ENCODE measurements at regions not wholly inside any gene's neighbourhood (a gene's known extent, or its start where the extent isn't known, plus 50 kb on each side); places are given as distances from the start of the nearest gene placed in this dataset.
"Not testable (repeated sequence)": the region's sequence is repeated elsewhere in the genome, so short reads cannot be mapped to it uniquely, and the experiment has no call there.

- not testable (repeated sequence) for H3K4me3 ChIP-seq (ENCODE audit: low read depth, low read length); H3K9ac ChIP-seq (ENCODE audit: low read depth, low read length); H3K4me1 ChIP-seq (ENCODE audit: control insufficient read depth, insufficient read depth, low read length); H3K27me3 ChIP-seq (ENCODE audit: control insufficient read depth, insufficient read depth, low read length); H3K36me3 ChIP-seq (ENCODE audit: control insufficient read depth, insufficient read depth, low read length)
- H3K9me3 ChIP-seq (ENCODE audit: control insufficient read depth, insufficient read depth, low read length), result peaks cover 13% of the 10 kb centered on the region
Observed at GRCh38 chr6:22171885-22172284, 125.0 kb downstream of the PRL start.

- no peak overlapping the region for H3K4me3 ChIP-seq (ENCODE audit: low read depth, low read length)
- no peaks in the 10 kb centered on the region for H3K36me3 ChIP-seq (ENCODE audit: control insufficient read depth, insufficient read depth, low read length)
- H3K9ac ChIP-seq (ENCODE audit: low read depth, low read length), result no peak overlapping the region
Observed at GRCh38 chr6:22173311-22173710, 123.5 kb downstream of the PRL start.

DNA sequence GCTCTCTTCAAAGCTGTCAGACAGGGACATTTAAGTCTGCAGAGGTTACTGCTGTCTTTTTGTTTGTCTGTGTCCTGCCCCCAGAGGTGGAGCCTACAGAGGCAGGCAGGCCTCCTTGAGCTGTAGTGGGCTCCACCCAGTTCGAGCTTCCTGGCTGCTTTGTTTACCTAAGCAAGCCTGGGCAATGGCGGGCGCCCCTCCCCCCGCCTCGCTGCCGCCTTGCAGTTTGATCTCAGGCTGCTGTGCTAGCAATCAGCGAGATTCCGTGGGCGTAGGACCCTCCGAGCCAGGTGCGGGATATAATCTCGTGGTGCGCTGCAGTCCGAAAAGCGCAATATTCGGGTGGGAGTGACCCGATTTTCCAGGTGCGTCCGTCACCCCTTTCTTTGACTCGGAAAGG, 116.6 kb downstream of the PRL start:
- not testable (repeated sequence) for H3K36me3 ChIP-seq (ENCODE audit: control insufficient read depth, insufficient read depth, low read length); H3K9ac ChIP-seq (ENCODE audit: low read depth, low read length); H3K9me3 ChIP-seq (ENCODE audit: control insufficient read depth, insufficient read depth, low read length); H3K4me1 ChIP-seq (ENCODE audit: control insufficient read depth, insufficient read depth, low read length); H3K4me3 ChIP-seq (ENCODE audit: low read depth, low read length); H3K27me3 ChIP-seq (ENCODE audit: control insufficient read depth, insufficient read depth, low read length)

More at GRCh38 chr6:22173311-22173710, 123.5 kb downstream of the PRL start:
- Histone ChIP-seq H3K4me1 (ENCODE audit: control insufficient read depth, insufficient read depth, low read length) (no peaks in the 10 kb centered on the region), H3K27me3 (ENCODE audit: control insufficient read depth, insufficient read depth, low read length) (no peaks in the 10 kb centered on the region), H3K9me3 (ENCODE audit: control insufficient read depth, insufficient read depth, low read length) (peaks cover 13% of the 10 kb centered on the region)

GRCh38 chr6:22184371-22184770, 112.5 kb downstream of the PRL start:
- Histone ChIP-seq H3K9me3 (ENCODE audit: control insufficient read depth, insufficient read depth, low read length) (peaks cover 10% of the 10 kb centered on the region), H3K36me3 (ENCODE audit: control insufficient read depth, insufficient read depth, low read length) (no peaks in the 10 kb centered on the region), H3K27me3 (ENCODE audit: control insufficient read depth, insufficient read depth, low read length) (no peaks in the 10 kb centered on the region), H3K4me3 (ENCODE audit: low read depth, low read length) (no peak overlapping the region), H3K4me1 (ENCODE audit: control insufficient read depth, insufficient read depth, low read length) (no peaks in the 10 kb centered on the region), H3K9ac (ENCODE audit: low read depth, low read length) (no peak overlapping the region)

DNA sequence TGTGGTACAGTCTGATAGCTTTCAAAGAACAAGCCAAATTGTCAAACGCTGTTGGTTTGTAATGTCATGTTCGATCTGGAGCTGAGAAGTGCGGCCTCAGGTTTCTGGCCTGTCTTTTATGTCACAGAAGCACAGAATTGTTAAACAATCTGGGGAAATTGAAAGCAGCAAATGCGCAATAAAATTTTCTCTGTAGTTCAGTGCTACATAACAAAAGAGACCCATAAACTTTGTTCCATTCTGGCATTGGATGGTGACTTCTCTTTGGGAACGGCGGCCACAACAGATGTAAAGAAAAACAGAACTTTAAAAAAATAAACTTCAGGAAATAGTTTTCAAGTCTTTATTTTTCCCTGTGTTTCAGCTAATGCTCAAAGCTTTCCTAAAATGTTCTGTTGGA, 106.9 kb downstream of the PRL start:
- Histone ChIP-seq H3K9ac (ENCODE audit: low read depth, low read length) (no peak overlapping the region), H3K9me3 (ENCODE audit: control insufficient read depth, insufficient read depth, low read length) (no peaks in the 10 kb centered on the region), H3K36me3 (ENCODE audit: control insufficient read depth, insufficient read depth, low read length) (no peaks in the 10 kb centered on the region), H3K4me3 (ENCODE audit: low read depth, low read length) (no peak overlapping the region), H3K27me3 (ENCODE audit: control insufficient read depth, insufficient read depth, low read length) (no peaks in the 10 kb centered on the region), H3K4me1 (ENCODE audit: control insufficient read depth, insufficient read depth, low read length) (peaks cover 3% of the 10 kb centered on the region)

DNA sequence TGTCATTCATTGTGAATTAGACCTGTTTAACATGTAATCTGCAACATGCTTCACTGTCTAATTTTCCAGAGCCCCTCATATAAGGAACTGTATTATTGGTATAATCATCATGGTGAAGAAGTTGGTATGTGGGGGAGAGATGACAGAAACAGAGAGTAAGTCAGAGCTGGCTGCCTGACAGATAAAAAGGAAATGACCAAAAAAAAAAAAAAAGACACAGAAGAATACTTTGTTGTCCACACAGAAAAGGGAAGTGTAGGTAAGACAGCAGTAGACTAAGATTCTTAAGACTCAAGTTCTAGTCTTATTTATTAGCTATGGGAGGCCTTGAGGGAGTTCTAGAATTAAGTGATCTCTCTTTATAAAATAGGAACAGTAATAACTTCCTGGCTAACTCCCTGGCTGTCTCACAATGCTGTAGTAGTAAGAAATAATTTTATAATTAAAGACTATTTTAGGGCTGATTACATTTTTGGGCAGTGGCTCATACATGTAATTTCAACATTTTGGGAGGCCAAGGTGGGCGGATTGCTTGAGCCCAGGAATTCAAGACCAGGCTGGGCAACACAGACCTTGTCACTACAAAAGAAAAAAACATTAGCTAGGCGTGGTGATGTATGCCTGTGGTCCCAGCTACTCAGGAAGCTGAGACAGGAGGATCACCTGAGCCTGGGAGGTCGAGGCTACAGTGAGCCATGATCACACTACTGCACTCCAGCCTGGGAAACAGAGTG, 102.5 kb downstream of the PRL start:
- Histone ChIP-seq H3K9ac (ENCODE audit: low read depth, low read length) (no peak overlapping the region), H3K27me3 (ENCODE audit: control insufficient read depth, insufficient read depth, low read length) (no peaks in the 10 kb centered on the region), H3K36me3 (ENCODE audit: control insufficient read depth, insufficient read depth, low read length) (no peaks in the 10 kb centered on the region), H3K9me3 (ENCODE audit: control insufficient read depth, insufficient read depth, low read length) (no peaks in the 10 kb centered on the region), H3K4me3 (ENCODE audit: low read depth, low read length) (no peak overlapping the region), H3K4me1 (ENCODE audit: control insufficient read depth, insufficient read depth, low read length) (peaks cover 3% of the 10 kb centered on the region)

DNA sequence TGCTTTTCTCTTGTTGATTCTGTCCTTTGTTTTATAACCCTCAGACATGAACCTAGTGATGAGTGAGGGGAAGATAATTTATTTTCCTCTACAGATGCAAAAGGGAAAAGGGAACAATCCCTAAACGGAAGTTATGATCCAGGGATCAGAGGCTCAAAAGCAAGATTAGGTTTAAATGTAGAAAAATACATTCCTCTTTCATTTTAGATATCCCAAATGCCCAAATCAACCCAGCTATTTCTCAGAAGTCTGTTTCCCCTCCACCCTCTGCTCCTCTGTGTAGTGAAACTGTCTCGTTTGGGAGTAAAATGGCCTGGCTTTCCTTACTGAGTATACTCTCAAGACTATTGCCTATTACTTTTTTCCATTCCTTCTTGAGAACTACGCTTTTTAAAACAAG, 97.1 kb downstream of the PRL start:
- Histone ChIP-seq H3K27me3 (ENCODE audit: control insufficient read depth, insufficient read depth, low read length) (no peaks in the 10 kb centered on the region), H3K4me3 (ENCODE audit: low read depth, low read length) (no peak overlapping the region), H3K9me3 (ENCODE audit: control insufficient read depth, insufficient read depth, low read length) (no peaks in the 10 kb centered on the region), H3K4me1 (ENCODE audit: control insufficient read depth, insufficient read depth, low read length) (no peaks in the 10 kb centered on the region), H3K9ac (ENCODE audit: low read depth, low read length) (no peak overlapping the region), H3K36me3 (ENCODE audit: control insufficient read depth, insufficient read depth, low read length) (no peaks in the 10 kb centered on the region)

- no peaks in the 10 kb centered on the region for H3K9me3 ChIP-seq (ENCODE audit: control insufficient read depth, insufficient read depth, low read length)
- no peaks in the 10 kb centered on the region for H3K36me3 ChIP-seq (ENCODE audit: control insufficient read depth, insufficient read depth, low read length)
- H3K27me3 ChIP-seq (ENCODE audit: control insufficient read depth, insufficient read depth, low read length), result no peaks in the 10 kb centered on the region
- H3K4me3 ChIP-seq (ENCODE audit: low read depth, low read length), result no peak overlapping the region
- H3K4me1 ChIP-seq (ENCODE audit: control insufficient read depth, insufficient read depth, low read length), result no peaks in the 10 kb centered on the region
- no peak overlapping the region for H3K9ac ChIP-seq (ENCODE audit: low read depth, low read length)
Observed at GRCh38 chr6:22204153-22204552, 92.7 kb downstream of the PRL start.

DNA sequence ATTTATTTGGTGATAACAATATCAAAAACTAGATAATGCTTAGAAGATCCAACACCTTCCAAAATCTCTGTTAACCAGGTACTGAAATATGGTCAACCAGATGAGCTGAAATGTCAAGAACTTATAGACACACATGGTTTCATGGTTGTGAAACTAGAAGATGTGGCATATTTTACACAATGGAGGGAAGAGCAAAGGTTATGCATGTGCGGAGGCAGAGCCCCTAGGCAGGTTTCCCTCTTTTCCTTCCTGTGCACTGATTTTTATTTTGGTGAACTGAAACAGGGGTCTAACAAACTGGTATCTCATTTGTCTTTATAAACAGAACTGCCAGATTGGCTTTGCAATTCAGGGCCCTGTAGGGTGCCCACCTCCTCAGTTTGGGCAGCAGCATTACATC, 91.6 kb downstream of the PRL start:
- no peaks in the 10 kb centered on the region for H3K27me3 ChIP-seq (ENCODE audit: control insufficient read depth, insufficient read depth, low read length)
- no peaks in the 10 kb centered on the region for H3K9me3 ChIP-seq (ENCODE audit: control insufficient read depth, insufficient read depth, low read length)
- no peaks in the 10 kb centered on the region for H3K4me1 ChIP-seq (ENCODE audit: control insufficient read depth, insufficient read depth, low read length)
- no peak overlapping the region for H3K4me3 ChIP-seq (ENCODE audit: low read depth, low read length)
- no peaks in the 10 kb centered on the region for H3K36me3 ChIP-seq (ENCODE audit: control insufficient read depth, insufficient read depth, low read length)
- no peak overlapping the region for H3K9ac ChIP-seq (ENCODE audit: low read depth, low read length)

DNA sequence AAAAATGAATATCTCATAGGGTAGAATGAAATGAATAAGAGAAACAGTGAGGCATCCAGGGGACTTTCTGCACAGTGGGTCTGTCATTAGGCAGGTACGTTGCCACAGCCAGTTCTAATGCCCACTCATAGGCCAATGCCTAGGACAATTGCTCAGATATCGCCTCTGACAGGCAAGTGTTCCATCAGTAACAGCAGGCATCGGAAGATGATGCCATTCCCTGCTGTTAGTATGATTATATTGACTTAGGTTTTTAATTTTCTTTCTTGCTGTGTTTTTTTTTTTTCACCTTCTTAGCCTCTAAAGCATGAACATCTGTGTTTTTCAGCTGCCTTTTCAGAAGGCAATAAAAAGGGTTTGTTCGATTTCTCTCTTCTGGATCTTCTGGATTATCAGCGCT, 90.7 kb downstream of the PRL start:
- no peak overlapping the region for H3K9ac ChIP-seq (ENCODE audit: low read depth, low read length)
- no peaks in the 10 kb centered on the region for H3K27me3 ChIP-seq (ENCODE audit: control insufficient read depth, insufficient read depth, low read length)
- no peak overlapping the region for H3K4me3 ChIP-seq (ENCODE audit: low read depth, low read length)
- no peaks in the 10 kb centered on the region for H3K9me3 ChIP-seq (ENCODE audit: control insufficient read depth, insufficient read depth, low read length)
- no peaks in the 10 kb centered on the region for H3K36me3 ChIP-seq (ENCODE audit: control insufficient read depth, insufficient read depth, low read length)
- H3K4me1 ChIP-seq (ENCODE audit: control insufficient read depth, insufficient read depth, low read length), result no peaks in the 10 kb centered on the region

DNA sequence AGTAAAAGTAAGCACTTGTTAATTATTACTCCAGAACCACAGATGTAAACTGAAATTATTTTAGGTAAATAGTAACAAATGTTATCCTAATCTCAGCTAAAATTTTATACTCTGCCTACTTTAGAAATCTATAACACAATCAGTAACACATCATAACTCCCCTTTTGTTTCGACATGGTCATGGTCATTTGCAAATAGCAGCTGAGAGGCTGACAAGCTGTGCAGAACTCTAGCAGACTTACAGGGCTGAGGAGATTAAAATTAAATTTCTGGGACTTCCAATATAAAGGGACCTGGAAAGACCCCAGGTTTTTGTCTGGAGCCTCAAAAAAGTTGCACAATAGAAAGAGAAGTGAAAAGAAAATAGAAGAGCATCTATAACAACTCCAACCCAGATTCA, 88.8 kb downstream of the PRL start:
- Histone ChIP-seq H3K9ac (ENCODE audit: low read depth, low read length) (no peak overlapping the region), H3K4me3 (ENCODE audit: low read depth, low read length) (no peak overlapping the region), H3K4me1 (ENCODE audit: control insufficient read depth, insufficient read depth, low read length) (no peaks in the 10 kb centered on the region), H3K36me3 (ENCODE audit: control insufficient read depth, insufficient read depth, low read length) (no peaks in the 10 kb centered on the region), H3K9me3 (ENCODE audit: control insufficient read depth, insufficient read depth, low read length) (no peaks in the 10 kb centered on the region), H3K27me3 (ENCODE audit: control insufficient read depth, insufficient read depth, low read length) (no peaks in the 10 kb centered on the region)

- Histone ChIP-seq H3K27me3 (ENCODE audit: control insufficient read depth, insufficient read depth, low read length) (no peaks in the 10 kb centered on the region), H3K4me1 (ENCODE audit: control insufficient read depth, insufficient read depth, low read length) (peaks cover 8% of the 10 kb centered on the region), H3K4me3 (ENCODE audit: low read depth, low read length) (no peak overlapping the region), H3K9me3 (ENCODE audit: control insufficient read depth, insufficient read depth, low read length) (no peaks in the 10 kb centered on the region), H3K9ac (ENCODE audit: low read depth, low read length) (no peak overlapping the region), H3K36me3 (ENCODE audit: control insufficient read depth, insufficient read depth, low read length) (no peaks in the 10 kb centered on the region)
Observed at GRCh38 chr6:22214314-22214713, 82.5 kb downstream of the PRL start.

Measured in iPS-15b (cell line).